ENCODE measurements at regions not wholly inside any gene's neighbourhood (a gene's known extent, or its start where the extent isn't known, plus 50 kb on each side); places are given as distances from the start of the nearest gene placed in this dataset.

DNA sequence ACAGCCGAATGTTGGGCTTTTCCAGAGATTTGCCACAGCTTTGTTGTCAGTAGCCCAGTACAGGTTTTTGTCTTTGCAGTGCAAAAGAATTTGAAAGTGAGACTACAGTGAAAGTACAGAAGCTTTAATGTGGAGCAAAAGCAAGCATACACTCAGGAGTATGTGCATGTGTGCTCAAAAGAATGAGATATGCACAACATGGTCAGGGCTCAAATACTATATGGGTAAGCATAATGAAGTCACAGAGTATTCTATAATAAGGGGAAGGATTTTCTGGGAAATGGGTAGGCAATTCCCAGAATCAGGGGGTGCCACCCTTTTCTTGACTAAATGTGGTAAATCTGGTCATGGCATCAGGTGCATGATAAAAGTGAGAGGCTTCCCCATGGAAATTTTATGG is 72.1 kb upstream of the SULT1C3 start:
- TF ChIP-seq, protein P1, sequence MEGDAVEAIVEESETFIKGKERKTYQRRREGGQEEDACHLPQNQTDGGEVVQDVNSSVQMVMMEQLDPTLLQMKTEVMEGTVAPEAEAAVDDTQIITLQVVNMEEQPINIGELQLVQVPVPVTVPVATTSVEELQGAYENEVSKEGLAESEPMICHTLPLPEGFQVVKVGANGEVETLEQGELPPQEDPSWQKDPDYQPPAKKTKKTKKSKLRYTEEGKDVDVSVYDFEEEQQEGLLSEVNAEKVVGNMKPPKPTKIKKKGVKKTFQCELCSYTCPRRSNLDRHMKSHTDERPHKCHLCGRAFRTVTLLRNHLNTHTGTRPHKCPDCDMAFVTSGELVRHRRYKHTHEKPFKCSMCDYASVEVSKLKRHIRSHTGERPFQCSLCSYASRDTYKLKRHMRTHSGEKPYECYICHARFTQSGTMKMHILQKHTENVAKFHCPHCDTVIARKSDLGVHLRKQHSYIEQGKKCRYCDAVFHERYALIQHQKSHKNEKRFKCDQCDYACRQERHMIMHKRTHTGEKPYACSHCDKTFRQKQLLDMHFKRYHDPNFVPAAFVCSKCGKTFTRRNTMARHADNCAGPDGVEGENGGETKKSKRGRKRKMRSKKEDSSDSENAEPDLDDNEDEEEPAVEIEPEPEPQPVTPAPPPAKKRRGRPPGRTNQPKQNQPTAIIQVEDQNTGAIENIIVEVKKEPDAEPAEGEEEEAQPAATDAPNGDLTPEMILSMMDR (IDR thresholded peaks at IDR 0.05; ENCODE audit: poor library complexity, severe bottlenecking), result no peak
- Histone ChIP-seq H3K4me3 (ENCODE audit: severe bottlenecking) (no peak overlapping the region), H3K27ac (ENCODE audit: poor library complexity, severe bottlenecking) (no peak overlapping the region), H3K9me3 (ENCODE audit: severe bottlenecking) (no peaks in the 10 kb centered on the region), H3K36me3 (ENCODE audit: low read depth) (no peaks in the 10 kb centered on the region), H3K27me3 (ENCODE audit: insufficient read depth, poor library complexity, severe bottlenecking) (no peaks in the 10 kb centered on the region), H3K4me1 (ENCODE audit: insufficient read depth, poor library complexity, severe bottlenecking) (no peaks in the 10 kb centered on the region)
- DNase-seq (ENCODE audit: low spot score) (no peak), ATAC-seq (ENCODE audit: low read depth) (no peak)

- H3K4me1 ChIP-seq (ENCODE audit: insufficient read depth, poor library complexity, severe bottlenecking), result no peaks in the 10 kb centered on the region
- H3K27me3 ChIP-seq (ENCODE audit: insufficient read depth, poor library complexity, severe bottlenecking), result peaks cover 8% of the 10 kb centered on the region
- H3K4me3 ChIP-seq (ENCODE audit: severe bottlenecking), result no peak overlapping the region
- H3K36me3 ChIP-seq (ENCODE audit: low read depth), result no peaks in the 10 kb centered on the region
- TF ChIP-seq, protein P1 (IDR thresholded peaks at IDR 0.05; ENCODE audit: poor library complexity, severe bottlenecking), result peak; percentile 71
- no peak for ATAC-seq (ENCODE audit: low read depth)
- H3K27ac ChIP-seq (ENCODE audit: poor library complexity, severe bottlenecking), result no peak overlapping the region
- H3K9me3 ChIP-seq (ENCODE audit: severe bottlenecking), result no peaks in the 10 kb centered on the region
- DNase-seq (ENCODE audit: low spot score), result no peak
Measured at GRCh38 chr2:108169982-108170625, 69.7 kb upstream of the SULT1C3 start.

DNA sequence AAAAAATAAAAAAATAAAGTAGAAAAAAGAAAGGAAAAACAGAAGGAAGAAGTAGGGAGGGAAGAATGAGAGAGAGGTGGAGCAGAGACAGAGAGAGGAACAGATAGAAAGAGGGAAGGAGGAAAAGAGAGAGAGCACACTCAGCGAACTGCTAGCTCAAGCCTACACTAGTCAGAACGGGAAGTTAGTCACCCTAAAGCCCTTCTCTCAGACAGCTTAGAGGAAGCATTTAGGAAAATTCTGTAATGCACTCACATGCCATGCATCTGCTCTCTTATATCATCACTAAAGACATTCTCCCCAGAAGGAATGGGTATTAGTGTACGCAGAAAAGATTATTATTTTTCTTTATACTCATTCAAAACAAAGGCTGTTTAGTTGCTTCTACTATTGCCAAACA is 68.1 kb upstream of the SULT1C3 start:
- DNase-seq (ENCODE audit: low spot score) (no peak), ATAC-seq (ENCODE audit: low read depth) (peak; percentile 74)
- H3K27ac ChIP-seq (ENCODE audit: poor library complexity, severe bottlenecking), result no peak overlapping the region
- TF ChIP-seq, protein P1 (IDR thresholded peaks at IDR 0.05; ENCODE audit: poor library complexity, severe bottlenecking), result no peak
- H3K4me3 ChIP-seq (ENCODE audit: severe bottlenecking), result no peak overlapping the region
- H3K36me3 ChIP-seq (ENCODE audit: low read depth), result no peaks in the 10 kb centered on the region
- H3K27me3 ChIP-seq (ENCODE audit: insufficient read depth, poor library complexity, severe bottlenecking), result peaks cover 8% of the 10 kb centered on the region
- H3K9me3 ChIP-seq (ENCODE audit: severe bottlenecking), result no peaks in the 10 kb centered on the region
- H3K4me1 ChIP-seq (ENCODE audit: insufficient read depth, poor library complexity, severe bottlenecking), result no peaks in the 10 kb centered on the region

GRCh38 chr2:108182489-108182888 is 57.3 kb upstream of the SULT1C3 start:
- Histone ChIP-seq H3K9me3 (ENCODE audit: severe bottlenecking) (no peaks in the 10 kb centered on the region), H3K27me3 (ENCODE audit: insufficient read depth, poor library complexity, severe bottlenecking) (no peaks in the 10 kb centered on the region), H3K27ac (ENCODE audit: poor library complexity, severe bottlenecking) (no peak overlapping the region), H3K4me3 (ENCODE audit: severe bottlenecking) (no peak overlapping the region), H3K36me3 (ENCODE audit: low read depth) (no peaks in the 10 kb centered on the region), H3K4me1 (ENCODE audit: insufficient read depth, poor library complexity, severe bottlenecking) (no peaks in the 10 kb centered on the region)
- no peak for DNase-seq (ENCODE audit: low spot score)
- TF ChIP-seq, protein P1 (IDR thresholded peaks at IDR 0.05; ENCODE audit: poor library complexity, severe bottlenecking), result peak; percentile 17
- ATAC-seq (ENCODE audit: low read depth), result no peak

DNA sequence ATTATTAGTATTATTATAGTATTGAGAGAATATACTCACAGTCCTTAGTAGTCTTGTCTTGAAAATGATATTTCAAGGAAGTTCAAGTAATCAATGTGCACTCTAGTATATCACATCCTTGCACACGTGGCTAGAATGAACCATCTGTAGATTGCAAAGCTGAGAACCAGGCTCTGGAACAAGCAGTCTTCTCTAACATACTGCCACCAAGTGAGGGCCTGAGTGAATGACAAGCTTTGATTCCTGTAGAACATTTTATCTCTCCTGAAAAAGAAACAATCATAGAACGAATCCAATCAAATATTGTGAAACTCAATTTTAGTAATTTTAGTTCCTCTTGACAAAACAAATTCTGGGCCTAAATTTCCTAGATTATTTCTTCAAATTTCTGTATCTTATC is 55.3 kb upstream of the SULT1C3 start:
- Histone ChIP-seq H3K27me3 (ENCODE audit: insufficient read depth, poor library complexity, severe bottlenecking) (no peaks in the 10 kb centered on the region), H3K27ac (ENCODE audit: poor library complexity, severe bottlenecking) (no peak overlapping the region), H3K36me3 (ENCODE audit: low read depth) (no peaks in the 10 kb centered on the region), H3K4me3 (ENCODE audit: severe bottlenecking) (no peak overlapping the region), H3K9me3 (ENCODE audit: severe bottlenecking) (no peaks in the 10 kb centered on the region), H3K4me1 (ENCODE audit: insufficient read depth, poor library complexity, severe bottlenecking) (no peaks in the 10 kb centered on the region)
- ATAC-seq (ENCODE audit: low read depth) (peak; percentile 66; the same call in 1 of the 3 replicates), DNase-seq (ENCODE audit: low spot score) (no peak)
- TF ChIP-seq, protein P1 (IDR thresholded peaks at IDR 0.05; ENCODE audit: poor library complexity, severe bottlenecking), result peak; percentile 61
